GM23338 (cell line): ENCODE measurements at regions not wholly inside any gene's neighbourhood (a gene's known extent, or its start where the extent isn't known, plus 50 kb on each side); places are given as distances from the start of the nearest gene placed in this dataset.
A peak's percentile ranks its signal among the peaks of the same experiment; 100 is the strongest.

Experiments used
- ATAC-seq: fragments of 200-7000 bp; cut with Tn5 transposase; 3 replicates; pipeline ENCODE4 v1.9.1; 2020
- DNase-seq: peaks from one replicate; pipeline ENCODE4 v3.0.0-alpha.2; 2015; ENCODE audit warnings: low spot score
- H2AFZ ChIP-seq: fragments of 200-600 bp; sonication (generic); 2 replicates; pipeline ENCODE4 v1.8.0; 2016; ENCODE audit warnings: antibody characterized with exemption, mild to moderate bottlenecking, moderate library complexity
- H3F3A ChIP-seq: fragments of 200-600 bp; sonication (generic); replicated peaks from 2 replicates; pipeline ENCODE4 v1.8.0; 2017; ENCODE audit warnings: antibody characterized with exemption, mixed run types, low read depth
- H3K27ac ChIP-seq: fragments of 200-600 bp; sonication (generic); 2 replicates; pipeline ENCODE4 v1.6.1; 2016; ENCODE audit warnings: low read depth
- H3K27me3 ChIP-seq: fragments of 200-600 bp; sonication (generic); 2 replicates; pipeline ENCODE4 v1.8.0; 2016; ENCODE audit warnings: mild to moderate bottlenecking, mixed run types, moderate library complexity; ENCODE audit not compliant: insufficient read depth
- H3K36me3 ChIP-seq: fragments of 200-600 bp; sonication (generic); 2 replicates; pipeline ENCODE4 v1.8.0; 2016; ENCODE audit warnings: mild to moderate bottlenecking; ENCODE audit not compliant: insufficient read depth
- H3K4me1 ChIP-seq: fragments of 200-600 bp; sonication (generic); 2 replicates; pipeline ENCODE4 v1.8.0; 2016; ENCODE audit warnings: mild to moderate bottlenecking, moderate library complexity; ENCODE audit not compliant: insufficient read depth
- H3K4me2 ChIP-seq: fragments of 200-600 bp; sonication (generic); 2 replicates; pipeline ENCODE4 v1.7.1; 2017; ENCODE audit warnings: mixed run types
- H3K4me3 ChIP-seq: fragments of 200-600 bp; sonication (generic); 2 replicates; pipeline ENCODE4 v1.6.1; 2016; ENCODE audit warnings: mixed run types
- H3K79me2 ChIP-seq: fragments of 200-600 bp; sonication (generic); replicated peaks from 2 replicates; pipeline ENCODE4 v1.8.0; 2017; ENCODE audit warnings: mild to moderate bottlenecking; ENCODE audit not compliant: insufficient read depth
- H3K9me2 ChIP-seq: fragments of 200-600 bp; sonication (generic); 2 replicates; pipeline ENCODE4 v1.8.0; 2017; ENCODE audit not compliant: insufficient read depth
- H4K20me1 ChIP-seq: fragments of 200-600 bp; sonication (generic); replicated peaks from 2 replicates; pipeline ENCODE4 v1.8.0; 2017; ENCODE audit warnings: mild to moderate bottlenecking; ENCODE audit not compliant: insufficient read depth
- H3K27ac Mint-ChIP-seq: 2 replicates; pipeline ENCODE4 v1.8.0; 2020; ENCODE audit warnings: inconsistent platforms, mild to moderate bottlenecking, moderate library complexity, mixed read lengths
- H3K27me3 Mint-ChIP-seq: 3 replicates; pipeline ENCODE4 v1.8.0; 2022; ENCODE audit warnings: low read depth, mild to moderate bottlenecking, moderate library complexity, mixed read lengths, inconsistent platforms; ENCODE audit not compliant: insufficient read depth, poor library complexity
- H3K36me3 Mint-ChIP-seq: 3 replicates; pipeline ENCODE4 v1.8.0; 2021; ENCODE audit warnings: low read depth, mild to moderate bottlenecking, inconsistent platforms, moderate library complexity, mixed read lengths
- H3K4me1 Mint-ChIP-seq: 3 replicates; pipeline ENCODE4 v1.8.0; 2020; ENCODE audit warnings: mild to moderate bottlenecking, inconsistent platforms, mixed read lengths
- H3K4me3 Mint-ChIP-seq: 3 replicates; pipeline ENCODE4 v1.8.0; 2021; ENCODE audit warnings: moderate library complexity, mild to moderate bottlenecking, inconsistent platforms, mixed read lengths
- H3K9me3 Mint-ChIP-seq: 3 replicates; pipeline ENCODE4 v1.8.0; 2020; ENCODE audit warnings: moderate library complexity, mild to moderate bottlenecking, inconsistent platforms, mixed read lengths
- EZH2 ChIP-seq: fragments of 200-600 bp; sonication (generic); IDR thresholded peaks from one replicate; pipeline ENCODE4 v1.8.0; 2017; ENCODE audit warnings: antibody characterized with exemption, mild to moderate bottlenecking, low read depth; ENCODE audit not compliant: unreplicated experiment
- EZH2phosphoT487 ChIP-seq: fragments of 200-600 bp; sonication (generic); IDR thresholded peaks from one replicate; pipeline ENCODE4 v1.8.1; 2018; ENCODE audit warnings: antibody characterized with exemption; ENCODE audit not compliant: unreplicated experiment
- JUNB ChIP-seq: IDR thresholded peaks from one replicate; pipeline ENCODE4 v1.6.1; 2016; ENCODE audit warnings: antibody characterized with exemption; ENCODE audit not compliant: unreplicated experiment
- NANOG ChIP-seq: IDR thresholded peaks from 2 replicates; pipeline ENCODE4 v1.6.1; 2016; ENCODE audit warnings: antibody characterized with exemption, borderline replicate concordance
- STAT1 ChIP-seq: IDR thresholded peaks from one replicate; pipeline ENCODE4 v1.6.1; 2016; ENCODE audit warnings: antibody characterized with exemption; ENCODE audit not compliant: unreplicated experiment
- ZNF331 ChIP-seq: fragments of 250-450 bp; sonication (Bioruptor Pico); IDR thresholded peaks from 2 replicates; pipeline ENCODE4 v1.5.0; 2020; ENCODE audit warnings: low read depth, mild to moderate bottlenecking, moderate library complexity
- TF ChIP-seq, protein P1 (sequence below), 2 experiments: fragments of 200-600 bp in 1 of 2; sonication (generic) in 1 of 2; conservative IDR thresholded peaks; 2 replicates each; pipeline versions ENCODE4 v1.5.1 to v1.6.1; 2016 to 2017; ENCODE audit warnings: antibody characterized with exemption in 2 of 2, low read depth in 2 of 2, mild to moderate bottlenecking in 2 of 2, moderate library complexity in 1 of 2
- TF ChIP-seq, protein P2 (sequence below): IDR thresholded peaks from one replicate; pipeline ENCODE4 v1.6.1; 2018; ENCODE audit warnings: antibody characterized with exemption; ENCODE audit not compliant: unreplicated experiment
- TF ChIP-seq, protein P3 (sequence below): IDR thresholded peaks from 2 replicates; pipeline ENCODE4 v1.6.1; 2016; ENCODE audit warnings: antibody characterized with exemption
- TF ChIP-seq, protein P4 (sequence below): fragments of 250-450 bp; sonication (Bioruptor Pico); IDR thresholded peaks from 2 replicates; pipeline ENCODE4 v1.5.0; 2020; ENCODE audit warnings: mild to moderate bottlenecking, moderate library complexity

DNA sequence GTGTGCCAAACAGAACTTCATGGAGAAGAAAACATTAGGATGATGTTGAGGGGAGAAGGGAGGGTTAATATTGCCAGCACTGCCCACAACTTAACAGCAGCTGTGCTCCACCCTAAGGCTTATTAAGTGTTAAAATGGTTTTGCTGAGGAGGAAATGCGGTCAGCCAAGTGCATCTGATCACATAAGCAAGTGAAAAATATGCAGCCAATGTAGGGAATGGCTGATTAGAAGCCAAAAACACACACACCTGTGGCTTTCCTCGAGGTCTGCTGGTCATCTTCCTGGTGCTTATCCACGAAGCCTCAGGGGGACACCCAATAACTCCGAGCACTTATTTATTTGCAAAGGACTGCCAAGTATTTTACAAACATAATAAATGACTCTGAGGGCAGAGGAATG is 66.3 kb upstream of the GPR45 start:
- Histone ChIP-seq H3K27ac (no peak overlapping the region), H3K4me2 (no peak overlapping the region), H2AFZ (0 out of 2 replicates have a peak overlapping the region, but pooled peaks have one; percentile 10), H3K79me2 (no peaks in the 10 kb centered on the region), H3K4me1 (peaks cover 15% of the 10 kb centered on the region), H3K4me3 (no peak overlapping the region), H3F3A (no peaks in the 10 kb centered on the region), H4K20me1 (no peaks in the 10 kb centered on the region), H3K9me2 (no peaks in the 10 kb centered on the region), H3K27me3 (peaks cover 13% of the 10 kb centered on the region), H3K36me3 (no peaks in the 10 kb centered on the region)
- Mint-ChIP-seq H3K4me3 (no peak overlapping the region), H3K27me3 (peaks cover 9% of the 10 kb centered on the region), H3K4me1 (peaks cover 9% of the 10 kb centered on the region; the same call in 2 of the 3 replicates), H3K9me3 (peaks cover 5% of the 10 kb centered on the region; the same call in 2 of the 3 replicates), H3K27ac (no peak overlapping the region), H3K36me3 (peaks cover 5% of the 10 kb centered on the region; the same call in 1 of the 3 replicates)
- TF ChIP-seq, protein P1, sequence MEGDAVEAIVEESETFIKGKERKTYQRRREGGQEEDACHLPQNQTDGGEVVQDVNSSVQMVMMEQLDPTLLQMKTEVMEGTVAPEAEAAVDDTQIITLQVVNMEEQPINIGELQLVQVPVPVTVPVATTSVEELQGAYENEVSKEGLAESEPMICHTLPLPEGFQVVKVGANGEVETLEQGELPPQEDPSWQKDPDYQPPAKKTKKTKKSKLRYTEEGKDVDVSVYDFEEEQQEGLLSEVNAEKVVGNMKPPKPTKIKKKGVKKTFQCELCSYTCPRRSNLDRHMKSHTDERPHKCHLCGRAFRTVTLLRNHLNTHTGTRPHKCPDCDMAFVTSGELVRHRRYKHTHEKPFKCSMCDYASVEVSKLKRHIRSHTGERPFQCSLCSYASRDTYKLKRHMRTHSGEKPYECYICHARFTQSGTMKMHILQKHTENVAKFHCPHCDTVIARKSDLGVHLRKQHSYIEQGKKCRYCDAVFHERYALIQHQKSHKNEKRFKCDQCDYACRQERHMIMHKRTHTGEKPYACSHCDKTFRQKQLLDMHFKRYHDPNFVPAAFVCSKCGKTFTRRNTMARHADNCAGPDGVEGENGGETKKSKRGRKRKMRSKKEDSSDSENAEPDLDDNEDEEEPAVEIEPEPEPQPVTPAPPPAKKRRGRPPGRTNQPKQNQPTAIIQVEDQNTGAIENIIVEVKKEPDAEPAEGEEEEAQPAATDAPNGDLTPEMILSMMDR (conservative IDR thresholded peaks at IDR 0.05; ENCODE audit: low read depth in 2 of 2), result no peak
- TF ChIP-seq JUNB (no peak), ZNF331 (no peak), EZH2 (no peak), NANOG (no peak), STAT1 (no peak), EZH2phosphoT487 (no peak)
- TF ChIP-seq, protein P2, sequence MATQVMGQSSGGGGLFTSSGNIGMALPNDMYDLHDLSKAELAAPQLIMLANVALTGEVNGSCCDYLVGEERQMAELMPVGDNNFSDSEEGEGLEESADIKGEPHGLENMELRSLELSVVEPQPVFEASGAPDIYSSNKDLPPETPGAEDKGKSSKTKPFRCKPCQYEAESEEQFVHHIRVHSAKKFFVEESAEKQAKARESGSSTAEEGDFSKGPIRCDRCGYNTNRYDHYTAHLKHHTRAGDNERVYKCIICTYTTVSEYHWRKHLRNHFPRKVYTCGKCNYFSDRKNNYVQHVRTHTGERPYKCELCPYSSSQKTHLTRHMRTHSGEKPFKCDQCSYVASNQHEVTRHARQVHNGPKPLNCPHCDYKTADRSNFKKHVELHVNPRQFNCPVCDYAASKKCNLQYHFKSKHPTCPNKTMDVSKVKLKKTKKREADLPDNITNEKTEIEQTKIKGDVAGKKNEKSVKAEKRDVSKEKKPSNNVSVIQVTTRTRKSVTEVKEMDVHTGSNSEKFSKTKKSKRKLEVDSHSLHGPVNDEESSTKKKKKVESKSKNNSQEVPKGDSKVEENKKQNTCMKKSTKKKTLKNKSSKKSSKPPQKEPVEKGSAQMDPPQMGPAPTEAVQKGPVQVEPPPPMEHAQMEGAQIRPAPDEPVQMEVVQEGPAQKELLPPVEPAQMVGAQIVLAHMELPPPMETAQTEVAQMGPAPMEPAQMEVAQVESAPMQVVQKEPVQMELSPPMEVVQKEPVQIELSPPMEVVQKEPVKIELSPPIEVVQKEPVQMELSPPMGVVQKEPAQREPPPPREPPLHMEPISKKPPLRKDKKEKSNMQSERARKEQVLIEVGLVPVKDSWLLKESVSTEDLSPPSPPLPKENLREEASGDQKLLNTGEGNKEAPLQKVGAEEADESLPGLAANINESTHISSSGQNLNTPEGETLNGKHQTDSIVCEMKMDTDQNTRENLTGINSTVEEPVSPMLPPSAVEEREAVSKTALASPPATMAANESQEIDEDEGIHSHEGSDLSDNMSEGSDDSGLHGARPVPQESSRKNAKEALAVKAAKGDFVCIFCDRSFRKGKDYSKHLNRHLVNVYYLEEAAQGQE, result no peak
- TF ChIP-seq, protein P3, sequence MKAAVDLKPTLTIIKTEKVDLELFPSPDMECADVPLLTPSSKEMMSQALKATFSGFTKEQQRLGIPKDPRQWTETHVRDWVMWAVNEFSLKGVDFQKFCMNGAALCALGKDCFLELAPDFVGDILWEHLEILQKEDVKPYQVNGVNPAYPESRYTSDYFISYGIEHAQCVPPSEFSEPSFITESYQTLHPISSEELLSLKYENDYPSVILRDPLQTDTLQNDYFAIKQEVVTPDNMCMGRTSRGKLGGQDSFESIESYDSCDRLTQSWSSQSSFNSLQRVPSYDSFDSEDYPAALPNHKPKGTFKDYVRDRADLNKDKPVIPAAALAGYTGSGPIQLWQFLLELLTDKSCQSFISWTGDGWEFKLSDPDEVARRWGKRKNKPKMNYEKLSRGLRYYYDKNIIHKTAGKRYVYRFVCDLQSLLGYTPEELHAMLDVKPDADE, result no peak
- TF ChIP-seq, protein P4, sequence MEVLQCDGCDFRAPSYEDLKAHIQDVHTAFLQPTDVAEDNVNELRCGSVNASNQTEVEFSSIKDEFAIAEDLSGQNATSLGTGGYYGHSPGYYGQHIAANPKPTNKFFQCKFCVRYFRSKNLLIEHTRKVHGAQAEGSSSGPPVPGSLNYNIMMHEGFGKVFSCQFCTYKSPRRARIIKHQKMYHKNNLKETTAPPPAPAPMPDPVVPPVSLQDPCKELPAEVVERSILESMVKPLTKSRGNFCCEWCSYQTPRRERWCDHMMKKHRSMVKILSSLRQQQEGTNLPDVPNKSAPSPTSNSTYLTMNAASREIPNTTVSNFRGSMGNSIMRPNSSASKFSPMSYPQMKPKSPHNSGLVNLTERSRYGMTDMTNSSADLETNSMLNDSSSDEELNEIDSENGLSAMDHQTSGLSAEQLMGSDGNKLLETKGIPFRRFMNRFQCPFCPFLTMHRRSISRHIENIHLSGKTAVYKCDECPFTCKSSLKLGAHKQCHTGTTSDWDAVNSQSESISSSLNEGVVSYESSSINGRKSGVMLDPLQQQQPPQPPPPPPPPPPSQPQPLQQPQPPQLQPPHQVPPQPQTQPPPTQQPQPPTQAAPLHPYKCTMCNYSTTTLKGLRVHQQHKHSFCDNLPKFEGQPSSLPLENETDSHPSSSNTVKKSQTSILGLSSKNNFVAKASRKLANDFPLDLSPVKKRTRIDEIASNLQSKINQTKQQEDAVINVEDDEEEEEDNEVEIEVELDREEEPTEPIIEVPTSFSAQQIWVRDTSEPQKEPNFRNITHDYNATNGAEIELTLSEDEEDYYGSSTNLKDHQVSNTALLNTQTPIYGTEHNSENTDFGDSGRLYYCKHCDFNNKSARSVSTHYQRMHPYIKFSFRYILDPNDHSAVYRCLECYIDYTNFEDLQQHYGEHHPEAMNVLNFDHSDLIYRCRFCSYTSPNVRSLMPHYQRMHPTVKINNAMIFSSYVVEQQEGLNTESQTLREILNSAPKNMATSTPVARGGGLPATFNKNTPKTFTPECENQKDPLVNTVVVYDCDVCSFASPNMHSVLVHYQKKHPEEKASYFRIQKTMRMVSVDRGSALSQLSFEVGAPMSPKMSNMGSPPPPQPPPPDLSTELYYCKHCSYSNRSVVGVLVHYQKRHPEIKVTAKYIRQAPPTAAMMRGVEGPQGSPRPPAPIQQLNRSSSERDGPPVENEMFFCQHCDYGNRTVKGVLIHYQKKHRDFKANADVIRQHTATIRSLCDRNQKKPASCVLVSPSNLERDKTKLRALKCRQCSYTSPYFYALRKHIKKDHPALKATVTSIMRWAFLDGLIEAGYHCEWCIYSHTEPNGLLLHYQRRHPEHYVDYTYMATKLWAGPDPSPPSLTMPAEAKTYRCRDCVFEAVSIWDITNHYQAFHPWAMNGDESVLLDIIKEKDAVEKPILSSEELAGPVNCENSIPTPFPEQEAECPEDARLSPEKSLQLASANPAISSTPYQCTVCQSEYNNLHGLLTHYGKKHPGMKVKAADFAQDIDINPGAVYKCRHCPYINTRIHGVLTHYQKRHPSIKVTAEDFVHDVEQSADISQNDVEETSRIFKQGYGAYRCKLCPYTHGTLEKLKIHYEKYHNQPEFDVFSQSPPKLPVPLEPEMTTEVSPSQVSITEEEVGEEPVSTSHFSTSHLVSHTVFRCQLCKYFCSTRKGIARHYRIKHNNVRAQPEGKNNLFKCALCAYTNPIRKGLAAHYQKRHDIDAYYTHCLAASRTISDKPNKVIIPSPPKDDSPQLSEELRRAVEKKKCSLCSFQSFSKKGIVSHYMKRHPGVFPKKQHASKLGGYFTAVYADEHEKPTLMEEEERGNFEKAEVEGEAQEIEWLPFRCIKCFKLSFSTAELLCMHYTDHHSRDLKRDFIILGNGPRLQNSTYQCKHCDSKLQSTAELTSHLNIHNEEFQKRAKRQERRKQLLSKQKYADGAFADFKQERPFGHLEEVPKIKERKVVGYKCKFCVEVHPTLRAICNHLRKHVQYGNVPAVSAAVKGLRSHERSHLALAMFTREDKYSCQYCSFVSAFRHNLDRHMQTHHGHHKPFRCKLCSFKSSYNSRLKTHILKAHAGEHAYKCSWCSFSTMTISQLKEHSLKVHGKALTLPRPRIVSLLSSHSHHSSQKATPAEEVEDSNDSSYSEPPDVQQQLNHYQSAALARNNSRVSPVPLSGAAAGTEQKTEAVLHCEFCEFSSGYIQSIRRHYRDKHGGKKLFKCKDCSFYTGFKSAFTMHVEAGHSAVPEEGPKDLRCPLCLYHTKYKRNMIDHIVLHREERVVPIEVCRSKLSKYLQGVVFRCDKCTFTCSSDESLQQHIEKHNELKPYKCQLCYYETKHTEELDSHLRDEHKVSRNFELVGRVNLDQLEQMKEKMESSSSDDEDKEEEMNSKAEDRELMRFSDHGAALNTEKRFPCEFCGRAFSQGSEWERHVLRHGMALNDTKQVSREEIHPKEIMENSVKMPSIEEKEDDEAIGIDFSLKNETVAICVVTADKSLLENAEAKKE (CRISPR knock-in tag), result no peak
- ATAC-seq (no peak), DNase-seq (no peak)
